ENCODE measurements at regions not wholly inside any gene's neighbourhood (a gene's known extent, or its start where the extent isn't known, plus 50 kb on each side); places are given as distances from the start of the nearest gene placed in this dataset.

- Histone ChIP-seq H3K4me3 (no peak overlapping the region), H3K36me3 (no peaks in the 10 kb centered on the region), H3K9me3 (no peaks in the 10 kb centered on the region), H3K27ac (no peak overlapping the region), H3K27me3 (no peaks in the 10 kb centered on the region), H3K4me1 (peaks cover 0 to 14% (median 2%) of the 10 kb centered on the region in 4 donors)
- ATAC-seq = no peak
- DNase-seq = no peak
- intact Hi-C loops (cut with DNase I) = no loop called here
- WGBS (ENCODE audit: insufficient coverage, low coverage, low lambda C conversion rate, missing lambda C conversion rate) = no CpG with 5 or more reads among the region's 4 CpGs
- TF ChIP-seq POLR2A (IDR thresholded peaks at IDR 0.05) (no peak), CTCF (IDR thresholded peaks at IDR 0.05) (no peak)
Measured at GRCh38 chr5:157922026-157922425, 63.1 kb upstream of the CLINT1 start.

- TF ChIP-seq POLR2A (IDR thresholded peaks at IDR 0.05) (no peak), CTCF (IDR thresholded peaks at IDR 0.05) (no peak)
- no peaks in the 10 kb centered on the region for H3K9me3 ChIP-seq
- DNase-seq (no peak), ATAC-seq (no peak)
- H3K4me3 ChIP-seq = no peak overlapping the region
- intact Hi-C loops (cut with DNase I) = no loop called here
- no peaks in the 10 kb centered on the region for H3K36me3 ChIP-seq
- no peak overlapping the region for H3K27ac ChIP-seq
- WGBS (ENCODE audit: insufficient coverage, low coverage, low lambda C conversion rate, missing lambda C conversion rate) = 93% methylated on average over 2 of the region's 3 CpGs
- peaks cover 0 to 7% (median 3%) of the 10 kb centered on the region in 4 donors for H3K4me1 ChIP-seq
- H3K27me3 ChIP-seq = no peaks in the 10 kb centered on the region
Measured at GRCh38 chr5:157920828-157921170, 61.9 kb upstream of the CLINT1 start.

DNA sequence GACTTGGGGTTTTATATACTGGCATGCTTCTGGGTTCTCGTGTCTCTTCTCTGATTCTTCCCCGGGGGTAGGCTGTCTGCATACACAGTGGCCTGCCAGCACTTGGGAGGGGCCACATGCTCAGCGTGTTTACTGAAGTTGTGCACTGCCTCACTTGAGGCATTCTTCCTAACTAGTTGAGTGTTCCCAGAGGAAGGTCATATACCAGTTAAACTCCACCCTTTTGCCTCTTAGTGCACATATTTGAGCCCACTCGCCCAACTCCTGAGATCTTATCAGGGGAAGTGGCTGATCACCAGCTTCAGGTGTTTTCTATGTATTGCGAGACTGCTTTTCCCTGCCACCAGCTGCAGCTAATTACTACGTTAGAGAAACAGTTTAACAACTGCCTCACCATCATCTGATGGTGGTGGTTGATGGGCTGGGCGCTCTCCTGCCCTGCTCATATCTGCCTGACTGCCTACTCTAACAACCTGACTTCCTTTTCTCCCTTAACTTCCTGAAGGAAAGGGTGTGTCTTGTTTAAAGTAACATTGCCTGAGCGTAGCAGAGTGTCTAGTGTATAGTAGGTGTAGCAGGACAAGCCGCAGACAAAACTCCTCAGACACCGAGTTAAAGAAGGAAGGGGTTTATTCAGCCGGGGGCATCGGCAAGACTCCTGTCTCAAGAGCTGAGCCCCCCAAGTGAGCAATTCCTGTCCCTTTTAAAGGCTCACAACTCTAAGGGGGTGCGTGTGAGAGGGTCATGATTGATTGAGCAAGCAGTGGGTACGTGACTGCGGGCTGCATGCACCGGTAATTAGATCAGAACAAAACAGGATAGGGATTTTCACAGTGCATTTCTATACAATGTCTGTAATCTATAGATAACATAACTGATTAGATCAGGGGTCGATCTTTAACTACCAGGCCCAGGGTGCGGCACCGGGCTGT, 60.1 kb upstream of the CLINT1 start:
- H3K27ac ChIP-seq = no peak overlapping the region
- intact Hi-C loops (cut with DNase I) = no loop called here
- H3K27me3 ChIP-seq = no peaks in the 10 kb centered on the region
- DNase-seq (no peak), ATAC-seq (no peak)
- H3K36me3 ChIP-seq = no peaks in the 10 kb centered on the region
- no peak overlapping the region for H3K4me3 ChIP-seq
- 63% methylated on average over 17 of the region's 19 CpGs for WGBS (ENCODE audit: insufficient coverage, low coverage, low lambda C conversion rate, missing lambda C conversion rate)
- H3K9me3 ChIP-seq = no peaks in the 10 kb centered on the region
- peaks cover 0 to 23% (median 9%) of the 10 kb centered on the region in 4 donors for H3K4me1 ChIP-seq
- TF ChIP-seq POLR2A (IDR thresholded peaks at IDR 0.05) (no peak), CTCF (IDR thresholded peaks at IDR 0.05) (no peak)

DNA sequence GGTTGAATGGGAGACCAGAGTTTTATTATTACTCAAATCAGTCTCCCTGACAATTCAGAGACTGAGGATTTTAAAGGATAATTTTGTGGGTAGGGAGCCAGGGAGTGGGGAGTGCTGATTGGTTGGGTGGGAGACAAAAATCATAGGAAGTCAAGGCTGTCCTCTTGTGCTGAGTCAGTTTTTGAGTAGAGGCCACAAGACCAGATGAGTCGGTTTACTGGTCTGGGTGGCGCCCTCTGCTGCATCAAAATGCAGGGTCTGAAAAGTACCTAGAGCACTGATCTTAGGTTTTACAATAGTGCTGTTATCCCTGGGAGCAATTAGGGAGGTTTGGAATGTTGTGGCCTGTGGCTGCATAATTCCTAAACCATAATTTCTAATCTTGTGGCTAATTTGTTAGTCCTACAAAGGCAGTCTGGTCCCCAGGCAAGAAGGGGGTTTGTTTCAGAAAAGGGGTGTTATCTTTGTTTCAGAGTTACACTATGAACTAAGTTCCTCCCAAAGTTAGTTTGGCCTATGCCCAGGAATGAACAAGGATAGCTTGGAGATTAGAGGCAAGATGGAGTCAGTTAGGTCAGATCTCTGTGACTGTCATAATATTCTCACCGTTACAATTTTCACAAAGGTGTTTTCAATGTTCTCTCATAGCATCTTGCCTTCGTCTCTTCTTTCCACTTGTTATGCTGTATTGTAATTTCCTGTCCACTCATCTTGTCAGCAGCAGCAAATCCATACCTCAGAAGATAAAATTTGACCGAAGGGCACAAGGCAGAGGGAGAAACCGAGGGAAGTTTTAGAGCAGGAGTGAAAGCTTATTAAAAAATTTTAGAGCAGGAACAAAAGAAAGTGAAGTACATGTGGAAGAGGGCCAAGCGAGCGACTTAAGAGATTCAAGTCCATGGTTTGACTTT, 59.2 kb upstream of the CLINT1 start:
- TF ChIP-seq CTCF (IDR thresholded peaks at IDR 0.05) = peak; percentile 46 to 59 (median 52)
- no peak for TF ChIP-seq POLR2A (IDR thresholded peaks at IDR 0.05)
- H3K4me1 ChIP-seq = peaks cover 0 to 28% (median 11%) of the 10 kb centered on the region in 4 donors
- DNase-seq (peak; percentile 57 to 68 (median 65)), ATAC-seq (peak; percentile 57 to 65 (median 62))
- H3K9me3 ChIP-seq = no peaks in the 10 kb centered on the region
- no peak overlapping the region for H3K27ac ChIP-seq
- H3K27me3 ChIP-seq = no peaks in the 10 kb centered on the region
- WGBS (ENCODE audit: insufficient coverage, low coverage, low lambda C conversion rate, missing lambda C conversion rate) = 75% methylated on average over 8 of the region's 8 CpGs
- no peaks in the 10 kb centered on the region for H3K36me3 ChIP-seq
- H3K4me3 ChIP-seq = no peak overlapping the region
- intact Hi-C loops (cut with DNase I) = no loop called here
